Stimulated activated CD4-positive, alpha-beta T cell treated with anti-CD3 and anti-CD28 coated beads, Interleukin-15, amount 100 ng/mL, for 1 hour (primary cell): ENCODE measurements at regions not wholly inside any gene's neighbourhood (a gene's known extent, or its start where the extent isn't known, plus 50 kb on each side); places are given as distances from the start of the nearest gene placed in this dataset.

Experiments used
- DNase-seq, 2 donors: peaks; one replicate each; pipeline ENCODE4 v3.0.0-alpha.2; 2020; ENCODE audit warnings: low read depth in 1 of 2, low spot score in 1 of 2

DNA sequence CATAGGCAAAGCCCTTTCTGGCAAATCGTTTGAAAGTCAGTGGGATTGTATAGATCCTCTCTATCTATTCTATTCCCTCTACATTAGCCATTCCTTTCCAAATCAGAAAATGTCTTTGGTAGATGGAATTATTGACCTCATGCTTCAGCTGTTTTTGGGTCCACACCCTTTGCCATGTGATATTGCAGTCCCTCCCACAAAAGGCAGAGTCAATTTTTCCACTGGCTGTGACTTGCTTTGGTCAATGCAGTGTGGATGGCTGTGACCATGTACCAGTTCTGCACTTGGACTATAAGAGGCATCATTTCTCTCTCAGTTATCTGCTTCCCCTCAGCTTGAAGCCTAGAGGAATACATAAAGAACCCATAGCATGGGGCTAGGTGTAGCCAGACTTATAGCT, 332.9 kb downstream of the PTEN start:
- DNase-seq = no peak

DNA sequence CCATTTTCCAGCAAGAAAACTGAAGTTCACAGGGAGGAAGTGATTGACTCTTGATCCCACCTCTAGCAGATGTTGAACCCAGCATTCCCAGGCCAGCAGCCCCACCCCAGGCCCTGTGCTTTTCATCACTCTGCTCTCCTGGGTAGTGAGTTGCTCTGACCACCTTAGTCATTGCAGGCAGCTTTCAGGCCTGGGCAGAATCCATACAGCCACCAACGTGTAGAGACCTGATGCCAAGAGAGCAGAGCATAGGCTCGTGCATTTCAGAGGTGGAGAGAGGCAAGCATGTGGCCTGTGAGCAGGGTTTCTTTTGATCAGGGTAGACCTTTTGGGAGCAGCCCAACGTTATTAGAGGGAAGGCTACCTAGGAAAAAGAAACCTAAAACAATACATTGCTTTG, 334.6 kb downstream of the PTEN start:
- DNase-seq = no peak

DNA sequence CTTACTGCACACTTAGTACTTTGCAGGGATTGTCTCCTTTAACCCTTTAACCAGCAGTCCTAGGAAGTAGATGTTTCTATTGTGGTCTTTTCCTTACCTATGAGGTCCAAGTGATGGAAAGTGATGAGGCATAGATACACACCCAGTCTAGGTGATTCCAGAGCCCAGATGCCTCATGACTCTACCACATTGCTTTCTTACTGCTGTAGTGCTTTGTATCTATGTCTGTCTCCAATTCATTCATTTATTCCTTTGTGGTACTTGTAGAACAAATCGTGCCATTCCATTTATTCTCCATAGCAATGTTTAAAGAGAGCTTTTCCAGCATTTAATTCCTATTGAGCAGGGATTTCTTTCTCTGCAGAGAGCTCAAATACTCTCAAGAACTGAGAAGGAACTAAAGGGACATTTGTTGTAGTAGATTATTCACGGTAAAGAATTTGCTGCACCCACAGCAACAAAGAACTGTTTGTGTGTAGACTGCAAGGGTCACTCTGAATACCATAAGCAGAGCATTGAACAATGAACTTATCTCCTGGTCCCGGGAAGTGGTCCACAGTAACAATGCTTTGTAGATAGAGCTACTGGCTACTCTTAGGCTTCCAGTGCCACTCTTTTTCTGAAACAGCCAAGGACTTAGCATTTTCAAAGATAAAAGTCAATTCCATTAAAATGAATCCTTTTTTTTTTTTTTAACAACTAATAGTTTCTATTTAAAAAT, 337.0 kb downstream of the PTEN start:
- no peak for DNase-seq

DNA sequence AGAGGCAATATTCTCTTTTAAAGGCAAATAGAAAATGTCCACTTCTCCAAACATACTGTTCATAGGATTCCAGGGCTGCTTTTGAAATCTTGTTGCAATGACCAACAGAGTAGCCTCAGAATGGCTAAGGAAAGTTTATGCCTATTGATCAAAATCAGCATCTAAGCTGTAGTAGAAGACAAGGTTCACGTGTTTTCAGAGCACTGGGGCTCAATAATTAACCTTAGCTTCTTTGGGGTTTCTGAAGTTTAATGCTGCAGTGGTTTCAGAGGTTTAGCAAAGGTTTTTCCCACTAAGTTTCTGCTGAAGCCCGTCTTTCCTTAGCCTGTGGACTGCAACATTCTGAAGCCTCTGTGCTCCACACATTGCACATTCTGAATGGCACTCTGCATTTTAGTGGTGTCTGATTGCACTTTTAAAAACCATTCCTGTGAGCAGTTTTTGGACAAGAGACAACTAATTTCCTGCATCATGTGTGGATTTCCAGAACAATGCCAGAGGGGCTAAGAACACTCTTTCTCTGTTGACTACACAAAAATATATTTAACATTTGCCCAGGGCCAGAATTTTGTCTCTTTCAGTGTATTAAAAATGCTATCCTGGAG, 342.5 kb downstream of the PTEN start:
- no peak for DNase-seq

- DNase-seq = no peak
Observed at GRCh38 chr10:88207121-88207546, 343.7 kb downstream of the PTEN start.

- DNase-seq = no peak
Observed at GRCh38 chr10:88209231-88209630, 345.8 kb downstream of the PTEN start.

DNA sequence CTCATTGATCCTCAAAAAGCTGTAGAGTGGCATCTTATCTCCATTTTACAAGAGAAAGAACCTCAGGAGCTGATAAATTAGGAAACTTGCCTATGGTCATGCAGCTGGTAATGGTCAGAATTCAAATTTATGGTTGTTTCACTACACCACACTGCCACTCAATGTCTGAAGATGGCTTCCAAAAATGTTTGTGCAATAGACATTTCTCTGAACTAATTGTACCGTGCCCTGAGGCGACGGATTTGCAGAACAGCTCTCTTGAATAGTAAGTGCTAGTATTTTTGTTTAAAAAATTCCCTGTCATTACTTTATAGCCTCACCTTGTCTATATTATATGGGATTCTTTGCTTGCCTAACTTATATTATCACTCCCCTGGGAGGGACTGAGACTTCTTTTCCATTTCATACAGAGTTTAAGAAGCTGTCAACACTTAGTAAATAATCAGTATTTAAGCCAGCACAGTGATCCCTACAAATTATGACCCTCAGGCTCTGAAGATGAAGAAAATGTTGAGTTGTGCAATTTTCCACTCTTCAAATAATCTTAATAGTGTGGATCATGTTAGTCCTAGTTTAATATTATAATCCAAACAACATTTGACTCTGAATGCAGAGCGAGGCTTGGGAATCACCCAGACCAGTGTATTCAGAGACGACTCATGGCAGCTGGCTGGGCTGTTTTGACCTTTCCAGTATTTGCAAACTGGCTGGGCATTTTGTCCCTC, 346.6 kb downstream of the PTEN start:
- DNase-seq = no peak

- no peak for DNase-seq
Observed at GRCh38 chr10:88211230-88211629, 347.8 kb downstream of the PTEN start.

GRCh38 chr10:88212069-88212468, 348.6 kb downstream of the PTEN start:
- no peak for DNase-seq

DNA sequence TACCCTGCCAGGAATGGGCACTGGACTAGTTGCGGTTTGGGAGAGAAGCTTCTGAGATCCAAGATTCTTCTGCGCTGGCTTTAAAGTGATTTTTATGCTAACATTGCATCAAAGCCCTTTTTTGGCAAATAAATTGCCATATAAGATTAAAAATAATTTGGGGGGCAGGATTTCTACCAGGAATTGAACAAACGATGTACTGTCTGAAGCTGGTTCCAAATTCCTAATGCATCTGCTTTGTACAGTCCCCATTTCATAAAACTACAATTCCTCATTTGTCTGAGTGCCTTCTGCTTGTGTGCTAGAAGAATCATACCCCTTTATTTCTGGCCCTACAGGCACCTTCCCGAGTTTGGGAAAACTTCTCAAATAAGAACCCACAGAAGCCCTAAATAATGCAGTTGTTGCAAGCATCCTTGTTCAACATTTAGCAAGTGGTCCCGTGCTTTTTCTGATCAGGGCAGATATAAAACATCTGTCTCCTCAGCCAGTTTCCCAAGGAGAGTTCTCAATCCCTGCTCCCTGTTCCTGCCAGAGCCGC, 349.7 kb downstream of the PTEN start:
- no peak for DNase-seq

GRCh38 chr10:88216976-88217375, 353.6 kb downstream of the PTEN start:
- DNase-seq = no peak

- DNase-seq = no peak
Observed at GRCh38 chr10:88218362-88218761, 354.9 kb downstream of the PTEN start.

- DNase-seq = no peak
Observed at GRCh38 chr10:88219753-88220152, 356.3 kb downstream of the PTEN start.

- DNase-seq = no peak
Observed at GRCh38 chr10:88221010-88221973, 357.9 kb downstream of the PTEN start.

GRCh38 chr10:88222881-88223280, 359.5 kb downstream of the PTEN start:
- no peak for DNase-seq
